Transverse colon (tissue), 4 donors: ENCODE measurements at regions not wholly inside any gene's neighbourhood (a gene's known extent, or its start where the extent isn't known, plus 50 kb on each side); places are given as distances from the start of the nearest gene placed in this dataset.

Experiments used
- DNase-seq: peaks from one replicate; pipeline ENCODE4 v3.0.0-alpha.2; 2019
- H3K27ac ChIP-seq, 4 donors: fragments of 200-600 bp; sonication (generic); 2 replicates each; pipeline ENCODE4 v1.5.1; 2016 to 2018; ENCODE audit warnings: inconsistent platforms in 4 of 4
- H3K27me3 ChIP-seq: fragments of 200-600 bp; sonication (generic); 2 replicates; pipeline ENCODE4 v1.5.1; 2017; ENCODE audit warnings: inconsistent platforms
- H3K36me3 ChIP-seq, 4 donors: fragments of 200-600 bp; sonication (generic); 2 replicates each; pipeline ENCODE4 v1.5.1; 2017 to 2019; ENCODE audit warnings: inconsistent platforms in 4 of 4
- H3K4me1 ChIP-seq, 4 donors: fragments of 200-600 bp; sonication (generic); 2 replicates each; pipeline ENCODE4 v1.5.1; 2017 to 2020; ENCODE audit warnings: inconsistent platforms in 4 of 4
- H3K4me3 ChIP-seq, 4 donors: fragments of 200-600 bp; sonication (generic); 1 replicate in 1 of 4; 2 replicates in 3 of 4; pipeline versions ENCODE4 v1.5.1 to v1.6.1; 2017 to 2019; ENCODE audit warnings: inconsistent platforms in 4 of 4
- H3K9me3 ChIP-seq, 2 donors: fragments of 200-600 bp; sonication (generic); 2 replicates each; pipeline ENCODE4 v1.5.1; 2017 to 2019; ENCODE audit warnings: inconsistent platforms in 2 of 2
- CTCF ChIP-seq, 5 experiments: fragments of 200-600 bp in 3 of 5; fragments of 450-650 bp in 2 of 5; sonication (generic) in 3 of 5; IDR thresholded peaks; 1 replicate in 2 of 5; 2 replicates in 3 of 5; pipeline ENCODE4 v1.5.1; 2016 to 2017; ENCODE audit warnings: antibody characterized with exemption in 5 of 5, inconsistent platforms in 3 of 5, mild to moderate bottlenecking in 2 of 5, moderate library complexity in 1 of 5
- EP300 ChIP-seq: sonication (generic); formaldehyde crosslinking; IDR thresholded peaks from one replicate; pipeline ENCODE4 v1.6.1; 2017; ENCODE audit warnings: antibody characterized with exemption, low read depth
- POLR2A ChIP-seq: fragments of 450-650 bp; IDR thresholded peaks from one replicate; pipeline ENCODE4 v1.6.1; 2016; ENCODE audit warnings: antibody characterized with exemption, mild to moderate bottlenecking, moderate library complexity
- POLR2AphosphoS5 ChIP-seq, 3 donors: sonication (generic); formaldehyde crosslinking; IDR thresholded peaks; one replicate each; pipeline ENCODE4 v1.6.1; 2016; ENCODE audit warnings: antibody characterized with exemption in 3 of 3
- WGBS, 2 donors: methylation state at CpG; one replicate each; pipeline ENCODE4 v1.1.5; 2018; ENCODE audit warnings: low coverage in 1 of 2; 5-methylcytosine and 5-hydroxymethylcytosine counted together
- in situ Hi-C, 4 donors: fragments of 200-750 bp; cut with MboI; loops; one replicate each; pipeline versions ENCODE4 v1.15.0 to v1.15.1; 2017; ENCODE audit warnings: low sequenced_read_pairs in 3 of 4, low pct_ligation_motif_present in 1 of 4, low pct_unique_long_range_greater_than_20kb in 1 of 4
- intact Hi-C: fragments of 100-400 bp; cut with DNase I; formaldehyde crosslinking; loops from one replicate; pipeline ENCODE4 v1.15.1; 2023; ENCODE audit warnings: low total_unique reads

GRCh38 chr10:128494665-128495064 lies 368.4 kb upstream of the MKI67 start:
- no peak overlapping the region for H3K27ac ChIP-seq
- no peak for DNase-seq
- no peaks in the 10 kb centered on the region for H3K4me1 ChIP-seq
- WGBS, 2 donors: 46% methylated on average over 3 of the region's 3 CpGs; no CpG with 5 or more reads in 1 of the 2 donors
- intact Hi-C loops (loop anchor here (5.0 kb wide), 1 partner anchor 1532 kb away; no protein-coding TSS in a partner anchor), in situ Hi-C loops (no loop called here)
- no peak for TF ChIP-seq POLR2A
- no peak for TF ChIP-seq EP300
- no peak for TF ChIP-seq POLR2AphosphoS5 (IDR thresholded peaks at IDR 0.05)
- TF ChIP-seq CTCF (IDR thresholded peaks at IDR 0.05): no peak
- H3K36me3 ChIP-seq: no peaks in the 10 kb centered on the region
- no peak overlapping the region for H3K4me3 ChIP-seq
- no peaks in the 10 kb centered on the region for H3K27me3 ChIP-seq
- no peaks in the 10 kb centered on the region for H3K9me3 ChIP-seq

- Histone ChIP-seq H3K36me3 (no peaks in the 10 kb centered on the region), H3K4me1 (no peaks in the 10 kb centered on the region), H3K27ac (no peak overlapping the region), H3K9me3 (no peaks in the 10 kb centered on the region), H3K4me3 (no peak overlapping the region), H3K27me3 (no peaks in the 10 kb centered on the region)
- WGBS, 2 donors: 89 to 100% methylated on average over 1 to 17 of the region's 17 CpGs
- no peak for DNase-seq
- in situ Hi-C loops (no loop called here), intact Hi-C loops (no loop called here)
- no peak for TF ChIP-seq CTCF (IDR thresholded peaks at IDR 0.05)
- no peak for TF ChIP-seq EP300
- TF ChIP-seq POLR2AphosphoS5 (IDR thresholded peaks at IDR 0.05): no peak
- no peak for TF ChIP-seq POLR2A
Measured at GRCh38 chr10:128497660-128498377, 371.6 kb upstream of the MKI67 start.

GRCh38 chr10:128498378-128498730 lies 372.1 kb upstream of the MKI67 start:
- in situ Hi-C loops (no loop called here), intact Hi-C loops (no loop called here)
- Histone ChIP-seq H3K4me1 (no peaks in the 10 kb centered on the region), H3K27ac (no peak overlapping the region), H3K4me3 (no peak overlapping the region), H3K36me3 (no peaks in the 10 kb centered on the region), H3K9me3 (no peaks in the 10 kb centered on the region), H3K27me3 (no peaks in the 10 kb centered on the region)
- 71% methylated on average over 3 of the region's 3 CpGs; no CpG with 5 or more reads in 1 of the 2 donors for WGBS, 2 donors
- no peak for DNase-seq
- TF ChIP-seq POLR2AphosphoS5 (IDR thresholded peaks at IDR 0.05): no peak
- TF ChIP-seq CTCF (IDR thresholded peaks at IDR 0.05): no peak
- no peak for TF ChIP-seq EP300
- no peak for TF ChIP-seq POLR2A

GRCh38 chr10:128498746-128499145 lies 372.5 kb upstream of the MKI67 start:
- Histone ChIP-seq H3K36me3 (no peaks in the 10 kb centered on the region), H3K9me3 (no peaks in the 10 kb centered on the region), H3K27ac (no peak overlapping the region), H3K4me3 (no peak overlapping the region), H3K27me3 (no peaks in the 10 kb centered on the region), H3K4me1 (no peaks in the 10 kb centered on the region)
- TF ChIP-seq EP300: no peak
- no peak for TF ChIP-seq POLR2AphosphoS5 (IDR thresholded peaks at IDR 0.05)
- TF ChIP-seq CTCF (IDR thresholded peaks at IDR 0.05): no peak
- no peak for TF ChIP-seq POLR2A
- intact Hi-C loops (no loop called here), in situ Hi-C loops (no loop called here)
- WGBS, 2 donors: 40 to 76% methylated on average over 1 to 5 of the region's 5 CpGs
- no peak for DNase-seq
